ENCODE measurements at regions not wholly inside any gene's neighbourhood (a gene's known extent, or its start where the extent isn't known, plus 50 kb on each side); places are given as distances from the start of the nearest gene placed in this dataset.

- no peaks in the 10 kb centered on the region for H3K79me2 ChIP-seq (ENCODE audit: insufficient read depth, low read length)
- H3K4me2 ChIP-seq (replicated peaks; ENCODE audit: extremely low read depth, low read length, poor library complexity, severe bottlenecking): no peak overlapping the region
- no peaks in the 10 kb centered on the region for H3K36me3 ChIP-seq (replicated peaks in 1 of 2; ENCODE audit: control insufficient read depth in 1 of 2, insufficient read depth in 2 of 2, low read length in 2 of 2)
- H3K4me1 Mint-ChIP-seq: no peaks in the 10 kb centered on the region
- H3K4me1 ChIP-seq (ENCODE audit: control insufficient read depth in 1 of 2, insufficient read depth in 2 of 2, low read length in 2 of 2): no peaks in the 10 kb centered on the region
- intact Hi-C loops (cut with micrococcal nuclease): no loop called here
- peaks cover 0 to 2% of the 10 kb centered on the region in 2 donors for H3K9me3 ChIP-seq (replicated peaks in 1 of 2; ENCODE audit: control insufficient read depth in 1 of 2, insufficient read depth in 1 of 2, low read length in 2 of 2)
- no peak for DNase-seq
- no peak overlapping the region for H2AFZ ChIP-seq (ENCODE audit: insufficient read depth, low read depth, low read length, poor library complexity, severe bottlenecking)
- no CpG with 5 or more reads among the region's 4 CpGs for WGBS (ENCODE audit: insufficient coverage)
- no peak overlapping the region for H3K27ac Mint-ChIP-seq
- no peak overlapping the region for H3K27ac ChIP-seq (ENCODE audit: low read depth in 1 of 2, low read length in 2 of 2)
- no peaks in the 10 kb centered on the region for H3K27me3 ChIP-seq (ENCODE audit: control insufficient read depth in 2 of 2, insufficient read depth in 2 of 2, low read length in 2 of 2)
- H3K9ac ChIP-seq (ENCODE audit: insufficient read depth, low read length, poor library complexity, severe bottlenecking): no peak overlapping the region
- peaks cover 0 to 7% (median 3%) of the 10 kb centered on the region in 7 donors for H3K9me3 Mint-ChIP-seq
- H3K27me3 Mint-ChIP-seq (ENCODE audit: low read depth in 3 of 3): no peaks in the 10 kb centered on the region
- no peaks in the 10 kb centered on the region for H4K20me1 ChIP-seq (ENCODE audit: insufficient read depth, low read length)
- H3K4me3 ChIP-seq (replicated peaks in 1 of 3; ENCODE audit: low read depth in 2 of 3, low read length in 3 of 3): no peak overlapping the region
- no peaks in the 10 kb centered on the region for H3K36me3 Mint-ChIP-seq
- no peak for TF ChIP-seq CTCF (IDR thresholded peaks at IDR 0.05)
- no peak overlapping the region for H3K4me3 Mint-ChIP-seq
Observed at GRCh38 chr3:164030194-164030593, 1048.1 kb downstream of the SI start.

DNA sequence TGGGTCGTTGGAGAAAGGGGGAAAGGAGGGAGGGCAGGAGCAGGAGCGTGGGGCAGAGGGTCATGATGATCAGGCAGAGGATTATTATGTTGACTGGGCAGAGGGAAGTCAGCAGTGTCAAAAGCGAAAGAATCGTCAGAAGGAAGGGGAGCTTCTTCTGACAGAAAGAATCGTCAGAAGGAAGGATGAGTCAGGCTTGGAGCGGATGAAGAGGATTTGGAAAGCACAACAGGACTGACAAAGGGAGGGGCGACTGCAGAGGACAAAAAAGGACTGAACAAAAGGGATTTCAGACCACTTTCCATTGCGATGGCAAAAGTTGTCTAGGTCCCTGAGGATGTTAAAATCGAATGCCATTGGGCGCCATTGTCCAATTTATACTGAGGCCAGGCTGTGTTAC, 1053.5 kb downstream of the SI start:
- Histone ChIP-seq H3K27me3 (ENCODE audit: control insufficient read depth in 2 of 2, insufficient read depth in 2 of 2, low read length in 2 of 2) (no peaks in the 10 kb centered on the region), H3K27ac (ENCODE audit: low read depth in 1 of 2, low read length in 2 of 2) (no peak overlapping the region), H3K4me1 (ENCODE audit: control insufficient read depth in 1 of 2, insufficient read depth in 2 of 2, low read length in 2 of 2) (no peaks in the 10 kb centered on the region), H4K20me1 (ENCODE audit: insufficient read depth, low read length) (no peaks in the 10 kb centered on the region), H2AFZ (ENCODE audit: insufficient read depth, low read depth, low read length, poor library complexity, severe bottlenecking) (no peak overlapping the region), H3K9me3 (replicated peaks in 1 of 2; ENCODE audit: control insufficient read depth in 1 of 2, insufficient read depth in 1 of 2, low read length in 2 of 2) (peaks cover 8 to 24% of the 10 kb centered on the region in 2 donors), H3K79me2 (ENCODE audit: insufficient read depth, low read length) (no peaks in the 10 kb centered on the region), H3K4me2 (replicated peaks; ENCODE audit: extremely low read depth, low read length, poor library complexity, severe bottlenecking) (no peak overlapping the region), H3K36me3 (replicated peaks in 1 of 2; ENCODE audit: control insufficient read depth in 1 of 2, insufficient read depth in 2 of 2, low read length in 2 of 2) (no peaks in the 10 kb centered on the region), H3K4me3 (replicated peaks in 1 of 3; ENCODE audit: low read depth in 2 of 3, low read length in 3 of 3) (no peak overlapping the region), H3K9ac (ENCODE audit: insufficient read depth, low read length, poor library complexity, severe bottlenecking) (no peak overlapping the region)
- 86% methylated on average over 10 of the region's 10 CpGs for WGBS (ENCODE audit: insufficient coverage)
- Mint-ChIP-seq H3K27me3 (ENCODE audit: low read depth in 3 of 3) (no peaks in the 10 kb centered on the region), H3K9me3 (peaks cover 2 to 13% (median 6%) of the 10 kb centered on the region in 7 donors), H3K36me3 (no peaks in the 10 kb centered on the region), H3K4me3 (no peak overlapping the region), H3K27ac (no peak overlapping the region), H3K4me1 (no peaks in the 10 kb centered on the region)
- DNase-seq: no peak
- intact Hi-C loops (cut with micrococcal nuclease): no loop called here
- TF ChIP-seq CTCF (IDR thresholded peaks at IDR 0.05): no peak

Measured in CD14-positive monocyte (primary cell).